Mesendoderm (in vitro differentiated cells): ENCODE measurements at regions not wholly inside any gene's neighbourhood (a gene's known extent, or its start where the extent isn't known, plus 50 kb on each side); places are given as distances from the start of the nearest gene placed in this dataset.

ENCODE experiments used
- DNase-seq: peaks from one replicate; pipeline ENCODE4 v3.0.0; 2013
- H2AK5ac ChIP-seq: 2 replicates; pipeline ENCODE4 v1.6.1; 2013; ENCODE audit warnings: low read length, inconsistent platforms
- H2BK120ac ChIP-seq: 2 replicates; pipeline ENCODE4 v1.6.1; 2013; ENCODE audit warnings: low read depth, mild to moderate bottlenecking, low read length, moderate library complexity, mixed read lengths
- H2BK15ac ChIP-seq: replicated peaks from 2 replicates; pipeline ENCODE4 v1.6.1; 2013; ENCODE audit warnings: low read depth, mild to moderate bottlenecking, moderate library complexity
- H2BK5ac ChIP-seq: 2 replicates; pipeline ENCODE4 v1.6.1; 2013; ENCODE audit warnings: low read length, inconsistent platforms
- H3K18ac ChIP-seq: 2 replicates; pipeline ENCODE4 v1.6.1; 2013; ENCODE audit warnings: mild to moderate bottlenecking, low read length, mixed read lengths
- H3K23ac ChIP-seq: one replicate; pipeline ENCODE4 v1.6.1; 2013; ENCODE audit warnings: low read length
- H3K27ac ChIP-seq: 2 replicates; pipeline ENCODE4 v1.5.1; 2013; ENCODE audit warnings: low read depth, mild to moderate bottlenecking, inconsistent platforms, low read length, moderate library complexity
- H3K27me3 ChIP-seq: 2 replicates; pipeline ENCODE4 v1.6.1; 2013; ENCODE audit warnings: low read length, control low read depth, mild to moderate bottlenecking, inconsistent platforms; ENCODE audit not compliant: insufficient read depth, poor library complexity
- H3K36me3 ChIP-seq: 2 replicates; pipeline ENCODE4 v1.6.1; 2013; ENCODE audit warnings: low read length, inconsistent platforms; ENCODE audit not compliant: control insufficient read depth, insufficient read depth
- H3K4ac ChIP-seq: one replicate; pipeline ENCODE4 v1.6.1; 2013; ENCODE audit warnings: low read depth, mild to moderate bottlenecking, low read length, moderate library complexity
- H3K4me1 ChIP-seq: 2 replicates; pipeline ENCODE4 v1.6.1; 2013; ENCODE audit warnings: low read depth, low read length, inconsistent platforms; ENCODE audit not compliant: control insufficient read depth
- H3K4me2 ChIP-seq: 2 replicates; pipeline ENCODE4 v1.6.1; 2013; ENCODE audit warnings: low read length
- H3K4me3 ChIP-seq: 2 replicates; pipeline ENCODE4 v1.5.1; 2013; ENCODE audit warnings: mild to moderate bottlenecking, low read length
- H3K56ac ChIP-seq: one replicate; pipeline ENCODE4 v1.6.1; 2013; ENCODE audit warnings: low read length
- H3K79me1 ChIP-seq: 2 replicates; pipeline ENCODE4 v1.6.1; 2013; ENCODE audit warnings: low read length, inconsistent platforms
- H3K79me2 ChIP-seq: 2 replicates; pipeline ENCODE4 v1.6.1; 2013; ENCODE audit warnings: mild to moderate bottlenecking, low read length; ENCODE audit not compliant: control insufficient read depth, insufficient read depth
- H3K9ac ChIP-seq: 2 replicates; pipeline ENCODE4 v1.6.1; 2013; ENCODE audit warnings: low read length, inconsistent platforms
- H4K5ac ChIP-seq: one replicate; pipeline ENCODE4 v1.6.1; 2013; ENCODE audit warnings: low read length
- H4K8ac ChIP-seq: one replicate; pipeline ENCODE4 v1.6.1; 2013; ENCODE audit warnings: low read depth, mild to moderate bottlenecking, control low read depth, low read length, moderate library complexity
- WGBS: extraction: QIAGEN DNeasy Blood & Tissue Kit; methylation state at CpG from one replicate; pipeline ENCODE4 v1.1.7; 2013; ENCODE audit warnings: low lambda C conversion rate, missing lambda C conversion rate; ENCODE audit not compliant: insufficient coverage; ENCODE audit errors: extremely low coverage; 5-methylcytosine and 5-hydroxymethylcytosine counted together

DNA sequence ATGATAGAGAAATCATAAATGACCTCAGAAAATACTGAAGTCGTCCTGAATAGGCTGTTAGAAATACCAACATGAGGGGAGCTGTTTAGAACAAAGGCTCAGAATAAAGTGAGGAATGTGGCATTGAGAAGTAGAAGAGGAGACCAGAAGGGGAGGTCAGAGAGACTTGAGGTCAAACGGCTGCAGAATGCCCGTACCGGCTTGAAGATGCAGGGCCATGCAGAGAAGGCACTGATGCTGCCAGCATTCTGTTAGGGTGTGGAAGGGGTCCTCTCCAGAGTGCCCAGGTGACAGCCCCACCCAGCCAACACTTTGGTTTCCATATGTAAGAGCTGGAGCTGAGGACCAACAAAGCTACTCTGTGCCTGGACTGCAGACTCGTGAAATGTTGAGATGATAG is 570.9 kb downstream of the CDH26 start:
- DNase-seq = no peak
- H3K79me2 ChIP-seq = no peaks in the 10 kb centered on the region
- no peaks in the 10 kb centered on the region for H3K4me1 ChIP-seq
- H3K79me1 ChIP-seq = no peaks in the 10 kb centered on the region
- H2BK15ac ChIP-seq = no peak overlapping the region
- H3K56ac ChIP-seq = no peak overlapping the region
- H3K27me3 ChIP-seq = no peaks in the 10 kb centered on the region
- H2BK5ac ChIP-seq = no peak overlapping the region
- no peak overlapping the region for H3K18ac ChIP-seq
- no peak overlapping the region for H2AK5ac ChIP-seq
- WGBS = no CpG with 5 or more reads among the region's 5 CpGs
- no peak overlapping the region for H2BK120ac ChIP-seq
- H3K9ac ChIP-seq = no peak overlapping the region
- no peak overlapping the region for H4K8ac ChIP-seq
- H3K4me2 ChIP-seq = no peak overlapping the region
- H3K27ac ChIP-seq = no peak overlapping the region
- no peak overlapping the region for H3K4ac ChIP-seq
- no peak overlapping the region for H3K23ac ChIP-seq
- H4K5ac ChIP-seq = no peak overlapping the region
- no peak overlapping the region for H3K4me3 ChIP-seq
- no peaks in the 10 kb centered on the region for H3K36me3 ChIP-seq

DNA sequence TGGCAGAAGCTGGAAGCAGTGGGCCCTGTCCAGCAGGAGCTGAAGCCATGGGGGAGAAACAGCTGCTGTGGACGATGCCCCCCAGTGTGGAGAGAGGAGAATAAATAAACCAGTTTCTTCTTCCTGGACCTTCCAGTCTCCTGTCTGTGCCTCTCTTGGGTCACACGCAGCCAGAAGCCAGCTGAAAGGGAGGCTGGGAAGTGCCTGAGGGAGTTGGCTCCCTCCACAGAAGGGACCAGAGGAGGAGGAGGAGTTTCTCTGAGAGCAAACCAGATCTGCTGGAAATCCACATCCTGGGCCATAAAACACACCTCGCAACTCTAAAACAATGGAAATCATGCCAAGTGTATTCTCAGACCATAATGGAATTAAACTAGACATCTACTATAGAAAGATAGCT is 577.0 kb downstream of the CDH26 start:
- no peak overlapping the region for H2BK5ac ChIP-seq
- H3K79me2 ChIP-seq = no peaks in the 10 kb centered on the region
- no peaks in the 10 kb centered on the region for H3K4me1 ChIP-seq
- H4K8ac ChIP-seq = no peak overlapping the region
- H2AK5ac ChIP-seq = no peak overlapping the region
- H3K23ac ChIP-seq = no peak overlapping the region
- no peak overlapping the region for H3K4ac ChIP-seq
- H4K5ac ChIP-seq = no peak overlapping the region
- no peak overlapping the region for H3K9ac ChIP-seq
- H3K27me3 ChIP-seq = no peaks in the 10 kb centered on the region
- DNase-seq = peak; percentile 25
- no peak overlapping the region for H3K56ac ChIP-seq
- no peak overlapping the region for H3K18ac ChIP-seq
- no peaks in the 10 kb centered on the region for H3K79me1 ChIP-seq
- no peak overlapping the region for H3K27ac ChIP-seq
- H2BK120ac ChIP-seq = no peak overlapping the region
- no CpG with 5 or more reads among the region's 3 CpGs for WGBS
- H3K36me3 ChIP-seq = no peaks in the 10 kb centered on the region
- H3K4me2 ChIP-seq = no peak overlapping the region
- H3K4me3 ChIP-seq = no peak overlapping the region
- H2BK15ac ChIP-seq = no peak overlapping the region

DNA sequence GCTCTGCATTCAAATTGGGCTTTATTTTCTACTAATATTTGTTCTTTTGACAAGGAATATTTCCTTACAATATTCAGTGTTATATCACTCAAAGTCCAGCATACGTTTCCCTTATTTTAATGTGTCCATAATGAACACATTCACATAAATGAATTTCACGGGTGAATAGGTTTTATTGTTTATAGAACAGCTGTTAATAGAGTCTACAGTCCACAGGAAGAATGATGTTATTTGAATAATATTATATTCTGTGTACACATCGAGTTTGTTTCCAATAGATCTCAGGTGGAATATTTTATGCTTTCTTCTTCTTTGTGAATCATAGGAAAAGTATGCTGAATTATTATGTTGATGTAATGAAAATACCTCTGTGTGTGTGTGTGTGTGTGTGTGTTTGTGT is 582.4 kb downstream of the CDH26 start:
- Histone ChIP-seq H3K27ac (no peak overlapping the region), H3K27me3 (no peaks in the 10 kb centered on the region), H3K4me1 (no peaks in the 10 kb centered on the region), H3K4me3 (no peak overlapping the region), H3K36me3 (no peaks in the 10 kb centered on the region), H3K79me2 (no peaks in the 10 kb centered on the region), H4K5ac (no peak overlapping the region), H3K4ac (no peak overlapping the region), H2BK120ac (no peak overlapping the region), H2BK15ac (no peak overlapping the region), H4K8ac (no peak overlapping the region), H3K23ac (no peak overlapping the region), H3K9ac (no peak overlapping the region), H2AK5ac (no peak overlapping the region), H3K79me1 (no peaks in the 10 kb centered on the region), H3K4me2 (no peak overlapping the region), H3K56ac (no peak overlapping the region), H3K18ac (no peak overlapping the region), H2BK5ac (no peak overlapping the region)
- DNase-seq = no peak
- no CpG with 5 or more reads among the region's 3 CpGs for WGBS

DNA sequence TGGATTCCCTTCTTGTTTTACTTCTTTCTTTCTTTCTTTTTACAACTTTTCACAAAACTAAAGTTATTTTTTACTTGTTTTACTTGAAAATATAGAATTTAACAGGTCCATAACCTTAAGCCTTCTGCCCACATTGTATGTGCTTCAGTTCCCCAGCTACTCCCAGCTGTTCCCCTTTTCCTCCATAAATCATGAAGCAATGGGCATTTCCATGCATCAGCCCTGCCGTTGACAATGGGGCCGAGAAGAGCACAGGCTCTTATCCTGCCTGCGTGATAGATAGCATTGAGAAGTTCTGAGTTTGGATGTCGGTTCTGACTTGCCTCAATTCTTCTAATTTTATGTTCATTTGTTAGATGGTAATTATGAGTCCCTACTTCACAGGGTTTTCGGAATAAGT is 583.8 kb downstream of the CDH26 start:
- no peak overlapping the region for H2BK120ac ChIP-seq
- no peaks in the 10 kb centered on the region for H3K36me3 ChIP-seq
- no peaks in the 10 kb centered on the region for H3K27me3 ChIP-seq
- H3K4me2 ChIP-seq = no peak overlapping the region
- no peaks in the 10 kb centered on the region for H3K79me2 ChIP-seq
- no peak overlapping the region for H3K4me3 ChIP-seq
- no peak overlapping the region for H3K56ac ChIP-seq
- H3K23ac ChIP-seq = no peak overlapping the region
- no CpG with 5 or more reads among the region's 5 CpGs for WGBS
- H3K4me1 ChIP-seq = no peaks in the 10 kb centered on the region
- no peaks in the 10 kb centered on the region for H3K79me1 ChIP-seq
- H4K5ac ChIP-seq = no peak overlapping the region
- no peak overlapping the region for H3K27ac ChIP-seq
- no peak overlapping the region for H3K9ac ChIP-seq
- DNase-seq = no peak
- H2BK15ac ChIP-seq = no peak overlapping the region
- no peak overlapping the region for H2AK5ac ChIP-seq
- H2BK5ac ChIP-seq = no peak overlapping the region
- H3K4ac ChIP-seq = no peak overlapping the region
- H4K8ac ChIP-seq = no peak overlapping the region
- no peak overlapping the region for H3K18ac ChIP-seq

DNA sequence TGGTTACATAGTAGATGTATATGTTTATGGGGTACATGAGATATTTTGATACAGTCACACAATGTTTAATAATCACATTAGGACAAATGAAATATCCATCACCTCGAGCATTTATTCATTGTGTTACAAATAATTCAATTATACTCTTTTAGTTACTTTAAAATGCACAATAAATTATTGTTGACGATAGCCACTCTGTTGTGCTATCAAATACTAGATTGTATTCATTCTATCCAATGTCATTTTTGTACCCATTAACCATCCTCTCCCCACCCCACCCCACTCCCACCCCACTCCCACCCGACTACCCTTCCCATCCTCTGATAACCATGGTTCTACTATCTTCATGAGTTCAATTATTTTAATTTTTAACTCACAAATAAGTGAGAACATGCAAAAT is 585.4 kb downstream of the CDH26 start:
- H3K4me1 ChIP-seq = no peaks in the 10 kb centered on the region
- H3K9ac ChIP-seq = no peak overlapping the region
- no peaks in the 10 kb centered on the region for H3K36me3 ChIP-seq
- H3K4ac ChIP-seq = no peak overlapping the region
- H2BK120ac ChIP-seq = no peak overlapping the region
- H4K8ac ChIP-seq = no peak overlapping the region
- H3K4me2 ChIP-seq = no peak overlapping the region
- H4K5ac ChIP-seq = no peak overlapping the region
- H2BK5ac ChIP-seq = no peak overlapping the region
- H3K79me2 ChIP-seq = no peaks in the 10 kb centered on the region
- H2AK5ac ChIP-seq = no peak overlapping the region
- no peak overlapping the region for H3K23ac ChIP-seq
- no peaks in the 10 kb centered on the region for H3K79me1 ChIP-seq
- no peak for DNase-seq
- no peak overlapping the region for H2BK15ac ChIP-seq
- WGBS = no CpG with 5 or more reads among the region's 3 CpGs
- no peak overlapping the region for H3K18ac ChIP-seq
- no peak overlapping the region for H3K56ac ChIP-seq
- H3K27ac ChIP-seq = no peak overlapping the region
- no peak overlapping the region for H3K4me3 ChIP-seq
- H3K27me3 ChIP-seq = no peaks in the 10 kb centered on the region

DNA sequence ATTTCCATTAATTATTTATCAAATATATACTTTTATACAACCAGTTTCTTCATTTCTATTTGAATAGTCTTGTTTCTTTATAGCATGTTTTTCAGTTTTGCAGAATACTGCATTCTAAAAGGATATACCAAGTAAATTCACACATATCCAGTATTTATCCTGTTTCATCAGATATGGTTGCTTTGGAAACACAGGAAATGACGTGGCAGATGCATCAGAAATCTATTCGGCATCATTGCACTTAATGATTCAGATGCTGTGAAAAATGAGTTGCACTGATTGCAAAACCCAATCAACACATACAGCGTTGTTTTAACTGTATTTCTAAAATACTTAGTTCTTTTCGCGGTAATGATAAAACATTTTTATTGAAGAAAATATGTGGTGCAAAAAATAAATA is 594.9 kb downstream of the CDH26 start:
- DNase-seq = no peak
- H3K56ac ChIP-seq = no peak overlapping the region
- WGBS = no CpG with 5 or more reads among the region's 5 CpGs

More for the DNA sequence above, 594.9 kb downstream of the CDH26 start:
- no peak overlapping the region for H2AK5ac ChIP-seq
- no peak overlapping the region for H3K27ac ChIP-seq
- H2BK120ac ChIP-seq = no peak overlapping the region
- H3K79me2 ChIP-seq = no peaks in the 10 kb centered on the region
- no peak overlapping the region for H2BK15ac ChIP-seq
- H3K23ac ChIP-seq = no peak overlapping the region
- H3K18ac ChIP-seq = no peak overlapping the region
- H4K5ac ChIP-seq = no peak overlapping the region
- no peak overlapping the region for H3K4ac ChIP-seq
- no peaks in the 10 kb centered on the region for H3K27me3 ChIP-seq
- no peaks in the 10 kb centered on the region for H3K79me1 ChIP-seq
- H3K4me1 ChIP-seq = no peaks in the 10 kb centered on the region
- H3K36me3 ChIP-seq = no peaks in the 10 kb centered on the region
- H4K8ac ChIP-seq = no peak overlapping the region
- H3K9ac ChIP-seq = no peak overlapping the region
- H2BK5ac ChIP-seq = no peak overlapping the region
- no peak overlapping the region for H3K4me3 ChIP-seq
- H3K4me2 ChIP-seq = no peak overlapping the region
